MM.1S (cell line): ENCODE measurements at regions not wholly inside any gene's neighbourhood (a gene's known extent, or its start where the extent isn't known, plus 50 kb on each side); places are given as distances from the start of the nearest gene placed in this dataset.

Experiments
- CTCF ChIP-seq: fragments of 300-600 bp; sonication (generic); IDR thresholded peaks from 2 replicates; pipeline ENCODE4 v1.5.1; 2016; ENCODE audit warnings: antibody characterized with exemption, low read length, mixed read lengths
- EZH2 ChIP-seq: fragments of 300-600 bp; sonication (generic); optimal IDR thresholded peaks from 2 replicates; pipeline ENCODE3; 2017; ENCODE audit warnings: low read depth, mild to moderate bottlenecking, antibody characterized with exemption, low read length, mixed read lengths
- EZH2phosphoT487 ChIP-seq: fragments of 300-600 bp; sonication (generic); IDR thresholded peaks from 2 replicates; pipeline ENCODE4 v1.6.1; 2018; ENCODE audit warnings: antibody characterized with exemption, low read length

DNA sequence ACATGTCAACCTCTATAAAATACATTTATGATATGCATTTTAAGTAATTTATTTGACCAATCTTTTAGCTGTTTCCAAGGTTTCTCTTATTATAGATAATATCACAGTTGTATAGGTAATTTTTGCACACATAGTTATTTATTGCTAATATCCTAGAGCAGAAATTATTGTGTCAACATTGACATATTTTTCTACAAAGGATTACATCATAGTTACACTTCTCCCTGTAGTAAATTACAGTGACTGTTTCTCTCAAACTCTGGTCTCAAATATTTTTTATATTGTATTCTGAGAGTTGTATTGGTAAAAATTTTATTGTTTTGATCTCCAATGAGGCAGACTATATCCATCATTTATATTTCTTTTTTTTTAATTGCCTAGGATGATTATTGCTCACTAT is 714.4 kb upstream of the CDH6 start:
- TF ChIP-seq CTCF (no peak), EZH2 (no peak), EZH2phosphoT487 (no peak)
